ENCODE measurements at regions not wholly inside any gene's neighbourhood (a gene's known extent, or its start where the extent isn't known, plus 50 kb on each side); places are given as distances from the start of the nearest gene placed in this dataset.

GRCh38 chr11:19368726-19369375 is 128.1 kb upstream of the E2F8 start:
- no peak overlapping the region for H3K9ac ChIP-seq (ENCODE audit: low read length)
- TF ChIP-seq EZH2phosphoT487 (IDR thresholded peaks at IDR 0.05; ENCODE audit: low read depth), result no peak
- H3K79me2 ChIP-seq (ENCODE audit: low read length), result no peaks in the 10 kb centered on the region
- H2AFZ ChIP-seq (ENCODE audit: low read depth, low read length), result no peak overlapping the region
- H3K4me3 ChIP-seq (ENCODE audit: low read length), result no peak overlapping the region
- no peaks in the 10 kb centered on the region for H3K4me1 ChIP-seq (ENCODE audit: low read length)
- no peak overlapping the region for H3K27ac ChIP-seq (ENCODE audit: low read length)
- no peaks in the 10 kb centered on the region for H4K20me1 ChIP-seq (ENCODE audit: insufficient read depth, low read length)
- H3K36me3 ChIP-seq (replicated peaks; ENCODE audit: low read depth, low read length), result no peaks in the 10 kb centered on the region
- H3K4me2 ChIP-seq (ENCODE audit: low read length), result no peak overlapping the region
- H3K27me3 ChIP-seq (ENCODE audit: low read depth, low read length), result peaks cover 43% of the 10 kb centered on the region
- H3K9me3 ChIP-seq (ENCODE audit: insufficient read depth, low read length), result no peaks in the 10 kb centered on the region

- Histone ChIP-seq H3K36me3 (replicated peaks; ENCODE audit: low read depth, low read length) (no peaks in the 10 kb centered on the region), H3K4me1 (ENCODE audit: low read length) (no peaks in the 10 kb centered on the region), H3K4me3 (ENCODE audit: low read length) (no peak overlapping the region), H3K9me3 (ENCODE audit: insufficient read depth, low read length) (no peaks in the 10 kb centered on the region), H4K20me1 (ENCODE audit: insufficient read depth, low read length) (no peaks in the 10 kb centered on the region), H3K27ac (ENCODE audit: low read length) (no peak overlapping the region), H3K27me3 (ENCODE audit: low read depth, low read length) (peaks cover 41% of the 10 kb centered on the region), H3K4me2 (ENCODE audit: low read length) (no peak overlapping the region), H2AFZ (ENCODE audit: low read depth, low read length) (no peak overlapping the region), H3K79me2 (ENCODE audit: low read length) (no peaks in the 10 kb centered on the region), H3K9ac (ENCODE audit: low read length) (no peak overlapping the region)
- TF ChIP-seq CTCF (IDR thresholded peaks at IDR 0.05; ENCODE audit: low read depth, low read length) (no peak), EZH2phosphoT487 (IDR thresholded peaks at IDR 0.05; ENCODE audit: low read depth) (no peak)
These were observed 126.4 kb upstream of the E2F8 start for GRCh38 chr11:19366992-19367709.

- H3K27ac ChIP-seq (ENCODE audit: low read length), result no peak overlapping the region
- TF ChIP-seq EZH2phosphoT487 (IDR thresholded peaks at IDR 0.05; ENCODE audit: low read depth) (no peak), CTCF (IDR thresholded peaks at IDR 0.05; ENCODE audit: low read depth, low read length) (no peak)
- H3K4me2 ChIP-seq (ENCODE audit: low read length), result no peak overlapping the region
- no peaks in the 10 kb centered on the region for H3K4me1 ChIP-seq (ENCODE audit: low read length)
- H3K9ac ChIP-seq (ENCODE audit: low read length), result no peak overlapping the region
- no peak overlapping the region for H3K4me3 ChIP-seq (ENCODE audit: low read length)
- H3K27me3 ChIP-seq (ENCODE audit: low read depth, low read length), result peaks cover 40% of the 10 kb centered on the region
- no peaks in the 10 kb centered on the region for H3K36me3 ChIP-seq (replicated peaks; ENCODE audit: low read depth, low read length)
- no peaks in the 10 kb centered on the region for H4K20me1 ChIP-seq (ENCODE audit: insufficient read depth, low read length)
- no peak overlapping the region for H2AFZ ChIP-seq (ENCODE audit: low read depth, low read length)
- H3K79me2 ChIP-seq (ENCODE audit: low read length), result no peaks in the 10 kb centered on the region
- H3K9me3 ChIP-seq (ENCODE audit: insufficient read depth, low read length), result no peaks in the 10 kb centered on the region
These were observed 125.1 kb upstream of the E2F8 start for GRCh38 chr11:19365743-19366410.

- Histone ChIP-seq H3K9me3 (ENCODE audit: insufficient read depth, low read length) (no peaks in the 10 kb centered on the region), H3K27ac (ENCODE audit: low read length) (no peak overlapping the region), H3K4me3 (ENCODE audit: low read length) (no peak overlapping the region), H2AFZ (ENCODE audit: low read depth, low read length) (no peak overlapping the region), H3K27me3 (ENCODE audit: low read depth, low read length) (peaks cover 74% of the 10 kb centered on the region), H3K9ac (ENCODE audit: low read length) (no peak overlapping the region), H3K79me2 (ENCODE audit: low read length) (no peaks in the 10 kb centered on the region), H3K4me1 (ENCODE audit: low read length) (no peaks in the 10 kb centered on the region), H3K36me3 (replicated peaks; ENCODE audit: low read depth, low read length) (no peaks in the 10 kb centered on the region), H3K4me2 (ENCODE audit: low read length) (no peak overlapping the region), H4K20me1 (ENCODE audit: insufficient read depth, low read length) (no peaks in the 10 kb centered on the region)
- TF ChIP-seq CTCF (IDR thresholded peaks at IDR 0.05; ENCODE audit: low read depth, low read length), result no peak
- TF ChIP-seq EZH2phosphoT487 (IDR thresholded peaks at IDR 0.05; ENCODE audit: low read depth), result no peak
These were observed 118.7 kb upstream of the E2F8 start for GRCh38 chr11:19359221-19360000.
